H9 (cell line): ENCODE measurements at regions not wholly inside any gene's neighbourhood (a gene's known extent, or its start where the extent isn't known, plus 50 kb on each side); places are given as distances from the start of the nearest gene placed in this dataset.

Source experiments
- DNase-seq: peaks from one replicate; pipeline ENCODE4 v3.0.0-alpha.2; 2017
- H2AFZ ChIP-seq: one replicate; pipeline ENCODE4 v1.6.1; 2013; ENCODE audit warnings: mild to moderate bottlenecking, low read length, control low read depth, moderate library complexity
- H2AK5ac ChIP-seq: 2 replicates; pipeline ENCODE4 v1.6.1; 2013; ENCODE audit warnings: low read length, control low read depth, mixed read lengths; ENCODE audit not compliant: insufficient read length
- H2BK120ac ChIP-seq: one replicate; pipeline ENCODE4 v1.6.1; 2013; ENCODE audit warnings: low read depth, mild to moderate bottlenecking, low read length, control low read depth, inconsistent platforms; ENCODE audit not compliant: poor library complexity, severe bottlenecking
- H2BK12ac ChIP-seq: 2 replicates; pipeline ENCODE4 v1.6.1; 2013; ENCODE audit warnings: low read length, control low read depth, mixed read lengths, low read depth; ENCODE audit not compliant: insufficient read length
- H2BK15ac ChIP-seq: 2 replicates; pipeline ENCODE4 v1.6.1; 2013; ENCODE audit warnings: low read depth, low read length, control low read depth
- H2BK20ac ChIP-seq: one replicate; pipeline ENCODE4 v1.6.1; 2013; ENCODE audit warnings: low read depth, mild to moderate bottlenecking, low read length, control low read depth, inconsistent platforms; ENCODE audit not compliant: poor library complexity, severe bottlenecking
- H2BK5ac ChIP-seq: 2 replicates; pipeline ENCODE4 v1.6.1; 2013; ENCODE audit warnings: low read length, control low read depth, mixed read lengths; ENCODE audit not compliant: insufficient read length
- H3K14ac ChIP-seq: 2 replicates; pipeline ENCODE4 v1.6.1; 2013; ENCODE audit warnings: low read length, control low read depth; ENCODE audit not compliant: insufficient read depth
- H3K18ac ChIP-seq: 2 replicates; pipeline ENCODE4 v1.6.1; 2013; ENCODE audit warnings: low read depth, mild to moderate bottlenecking, mixed read lengths, low read length, control low read depth; ENCODE audit not compliant: insufficient read length
- H3K23ac ChIP-seq: 2 replicates; pipeline ENCODE4 v1.6.1; 2013; ENCODE audit warnings: low read length, control low read depth, mixed read lengths, low read depth; ENCODE audit not compliant: insufficient read length
- H3K23me2 ChIP-seq: 2 replicates; pipeline ENCODE4 v1.6.1; 2013; ENCODE audit warnings: low read depth, mild to moderate bottlenecking, mixed read lengths, low read length, control low read depth; ENCODE audit not compliant: insufficient read length, poor library complexity, severe bottlenecking
- H3K27ac ChIP-seq: 2 replicates; pipeline ENCODE4 v1.5.1; 2013; ENCODE audit warnings: low read length, control low read depth, mixed read lengths, low read depth; ENCODE audit not compliant: insufficient read length
- H3K27me3 ChIP-seq: 2 replicates; pipeline ENCODE4 v1.6.1; 2013; ENCODE audit warnings: low read length, control low read depth, inconsistent platforms; ENCODE audit not compliant: insufficient read depth
- H3K4ac ChIP-seq: 2 replicates; pipeline ENCODE4 v1.6.1; 2013; ENCODE audit warnings: low read depth, mild to moderate bottlenecking, control low read depth, inconsistent platforms, low read length, moderate library complexity
- H3K4me1 ChIP-seq: 2 replicates; pipeline ENCODE4 v1.6.1; 2013; ENCODE audit warnings: low read length, control low read depth, inconsistent platforms; ENCODE audit not compliant: insufficient read depth
- H3K4me2 ChIP-seq: 2 replicates; pipeline ENCODE4 v1.6.1; 2013; ENCODE audit warnings: low read length, control low read depth, mixed read lengths; ENCODE audit not compliant: insufficient read length, insufficient read depth
- H3K56ac ChIP-seq: 2 replicates; pipeline ENCODE4 v1.6.1; 2013; ENCODE audit warnings: low read depth, mild to moderate bottlenecking, mixed read lengths, low read length, control low read depth; ENCODE audit not compliant: insufficient read length
- H3K79me1 ChIP-seq: 2 replicates; pipeline ENCODE4 v1.6.1; 2013; ENCODE audit warnings: low read depth, mild to moderate bottlenecking, moderate library complexity, low read length, control low read depth, inconsistent platforms; ENCODE audit not compliant: insufficient read depth, poor library complexity, severe bottlenecking
- H3K79me2 ChIP-seq: 2 replicates; pipeline ENCODE4 v1.6.1; 2013; ENCODE audit warnings: low read length, control low read depth, inconsistent platforms; ENCODE audit not compliant: insufficient read depth
- H3K9ac ChIP-seq: 2 replicates; pipeline ENCODE4 v1.6.1; 2013; ENCODE audit warnings: low read length, control low read depth, mixed read lengths; ENCODE audit not compliant: insufficient read length; ENCODE audit errors: extremely low read depth
- H3K9me3 ChIP-seq: one replicate; pipeline ENCODE4 v1.6.1; 2013; ENCODE audit warnings: low read depth, low read length, inconsistent platforms; ENCODE audit not compliant: control insufficient read depth
- H3T11ph ChIP-seq: one replicate; pipeline ENCODE4 v1.6.1; 2013; ENCODE audit warnings: mild to moderate bottlenecking, low read length, control low read depth, inconsistent platforms
- H4K20me1 ChIP-seq: one replicate; pipeline ENCODE4 v1.6.1; 2013; ENCODE audit not compliant: control insufficient read depth, insufficient read length, insufficient read depth
- H4K5ac ChIP-seq: 2 replicates; pipeline ENCODE4 v1.6.1; 2013; ENCODE audit warnings: low read depth, mild to moderate bottlenecking, mixed read lengths, low read length, control low read depth; ENCODE audit not compliant: insufficient read length
- H4K8ac ChIP-seq: replicated peaks from 2 replicates; pipeline ENCODE4 v1.6.1; 2013; ENCODE audit warnings: low read length, control low read depth, mixed read lengths, low read depth; ENCODE audit not compliant: insufficient read length
- H4K91ac ChIP-seq: 2 replicates; pipeline ENCODE4 v1.6.1; 2013; ENCODE audit warnings: low read depth, mild to moderate bottlenecking, moderate library complexity, mixed read lengths, low read length, control low read depth; ENCODE audit not compliant: insufficient read length
- H3K27ac Mint-ChIP-seq, 3 experiments: 2 replicates in 2 of 3; 3 replicates in 1 of 3; pipeline ENCODE4 v1.8.0; 2020 to 2021; ENCODE audit warnings: mixed read lengths in 3 of 3, mild to moderate bottlenecking in 1 of 3, moderate library complexity in 1 of 3
- H3K27me3 Mint-ChIP-seq: 2 replicates; pipeline ENCODE4 v1.8.0; 2021; ENCODE audit warnings: low read depth, mild to moderate bottlenecking, moderate library complexity, mixed read lengths
- H3K36me3 Mint-ChIP-seq, 3 experiments: 2 replicates in 2 of 3; 3 replicates in 1 of 3; pipeline ENCODE4 v1.8.0; 2020 to 2021; ENCODE audit warnings: low read depth in 3 of 3, mixed read lengths in 3 of 3; ENCODE audit not compliant: insufficient read depth in 1 of 3
- H3K4me1 Mint-ChIP-seq, 2 experiments: 2 replicates each; pipeline ENCODE4 v1.8.0; 2020; ENCODE audit warnings: mixed read lengths in 2 of 2
- H3K4me3 Mint-ChIP-seq, 2 experiments: 2 replicates in 1 of 2; 3 replicates in 1 of 2; pipeline ENCODE4 v1.8.0; 2020 to 2021; ENCODE audit warnings: mild to moderate bottlenecking in 2 of 2, mixed read lengths in 2 of 2, moderate library complexity in 1 of 2
- H3K9me3 Mint-ChIP-seq, 2 experiments: 2 replicates in 1 of 2; 3 replicates in 1 of 2; pipeline ENCODE4 v1.8.0; 2020; ENCODE audit warnings: mild to moderate bottlenecking in 2 of 2, mixed read lengths in 2 of 2, moderate library complexity in 1 of 2
- WGBS: extraction: QIAGEN DNeasy Blood & Tissue Kit; methylation state at CpG from one replicate; pipeline ENCODE4 v1.1.7; 2013; ENCODE audit warnings: missing lambda C conversion rate, low lambda C conversion rate, mixed read lengths; ENCODE audit not compliant: insufficient read length; ENCODE audit errors: extremely low coverage; 5-methylcytosine and 5-hydroxymethylcytosine counted together
- TF ChIP-seq, protein P1 (sequence below): fragments of 200-600 bp; sonication (generic); conservative IDR thresholded peaks from 3 replicates; pipeline ENCODE4 v1.8.0; 2021; ENCODE audit warnings: antibody characterized with exemption, mild to moderate bottlenecking

DNA sequence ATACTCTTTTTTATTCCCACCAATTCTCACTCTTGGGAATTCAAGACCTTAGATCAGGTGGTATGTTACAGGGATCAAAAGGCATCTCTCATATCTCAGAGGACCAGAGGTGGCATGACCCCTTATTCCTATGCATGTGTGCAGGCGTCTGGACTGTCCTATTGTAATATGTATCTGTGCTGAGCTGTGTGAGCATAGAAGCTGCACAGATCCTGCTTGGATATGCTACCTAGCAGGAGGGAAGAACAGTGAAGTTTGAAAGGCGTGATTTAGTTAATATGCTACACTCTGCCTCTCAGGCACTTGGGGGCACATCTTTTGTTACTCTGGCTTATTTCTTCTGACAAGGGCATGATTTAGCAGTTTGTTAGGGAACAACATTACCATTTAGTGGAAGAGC, 86.7 kb upstream of the ZRANB2 start:
- no peak overlapping the region for H2BK120ac ChIP-seq
- H3K27me3 ChIP-seq = no peaks in the 10 kb centered on the region
- H3T11ph ChIP-seq = no peak overlapping the region
- H3K14ac ChIP-seq = no peak overlapping the region
- H3K27me3 Mint-ChIP-seq = no peaks in the 10 kb centered on the region
- H3K27ac Mint-ChIP-seq = no peak overlapping the region
- no peaks in the 10 kb centered on the region; the same call in 1 of the 2 replicates for H3K4me1 ChIP-seq
- H4K5ac ChIP-seq = no peak overlapping the region
- no peak overlapping the region for H3K4me2 ChIP-seq
- H3K23me2 ChIP-seq = no peaks in the 10 kb centered on the region
- H2AK5ac ChIP-seq = no peak overlapping the region
- no peak for DNase-seq
- H2BK15ac ChIP-seq = no peak overlapping the region
- no peaks in the 10 kb centered on the region for H3K9me3 ChIP-seq
- no peak overlapping the region for H2BK20ac ChIP-seq
- H3K23ac ChIP-seq = no peak overlapping the region
- H3K9ac ChIP-seq = no peak overlapping the region
- no peak overlapping the region for H3K18ac ChIP-seq
- no peaks in the 10 kb centered on the region for H3K36me3 Mint-ChIP-seq
- no peak overlapping the region for H2AFZ ChIP-seq
- no peak overlapping the region for H2BK12ac ChIP-seq
- no peak overlapping the region for H3K4me3 Mint-ChIP-seq
- H3K79me1 ChIP-seq = no peaks in the 10 kb centered on the region
- H3K4me1 Mint-ChIP-seq = no peaks in the 10 kb centered on the region
- H3K27ac ChIP-seq = no peak overlapping the region
- H3K56ac ChIP-seq = no peak overlapping the region
- H3K4ac ChIP-seq = no peak overlapping the region
- no peaks in the 10 kb centered on the region for H3K79me2 ChIP-seq
- TF ChIP-seq, protein P1, sequence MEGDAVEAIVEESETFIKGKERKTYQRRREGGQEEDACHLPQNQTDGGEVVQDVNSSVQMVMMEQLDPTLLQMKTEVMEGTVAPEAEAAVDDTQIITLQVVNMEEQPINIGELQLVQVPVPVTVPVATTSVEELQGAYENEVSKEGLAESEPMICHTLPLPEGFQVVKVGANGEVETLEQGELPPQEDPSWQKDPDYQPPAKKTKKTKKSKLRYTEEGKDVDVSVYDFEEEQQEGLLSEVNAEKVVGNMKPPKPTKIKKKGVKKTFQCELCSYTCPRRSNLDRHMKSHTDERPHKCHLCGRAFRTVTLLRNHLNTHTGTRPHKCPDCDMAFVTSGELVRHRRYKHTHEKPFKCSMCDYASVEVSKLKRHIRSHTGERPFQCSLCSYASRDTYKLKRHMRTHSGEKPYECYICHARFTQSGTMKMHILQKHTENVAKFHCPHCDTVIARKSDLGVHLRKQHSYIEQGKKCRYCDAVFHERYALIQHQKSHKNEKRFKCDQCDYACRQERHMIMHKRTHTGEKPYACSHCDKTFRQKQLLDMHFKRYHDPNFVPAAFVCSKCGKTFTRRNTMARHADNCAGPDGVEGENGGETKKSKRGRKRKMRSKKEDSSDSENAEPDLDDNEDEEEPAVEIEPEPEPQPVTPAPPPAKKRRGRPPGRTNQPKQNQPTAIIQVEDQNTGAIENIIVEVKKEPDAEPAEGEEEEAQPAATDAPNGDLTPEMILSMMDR = no peak
- no CpG with 5 or more reads among the region's 2 CpGs for WGBS
- no peak overlapping the region for H4K91ac ChIP-seq
- H4K20me1 ChIP-seq = no peaks in the 10 kb centered on the region
- no peak overlapping the region for H4K8ac ChIP-seq
- H2BK5ac ChIP-seq = no peak overlapping the region
- no peaks in the 10 kb centered on the region for H3K9me3 Mint-ChIP-seq
